EH (cell line): ENCODE measurements at regions not wholly inside any gene's neighbourhood (a gene's known extent, or its start where the extent isn't known, plus 50 kb on each side); places are given as distances from the start of the nearest gene placed in this dataset.
"Not testable (repeated sequence)": the region's sequence is repeated elsewhere in the genome, so short reads cannot be mapped to it uniquely, and the experiment has no call there.

Experiments
- DNase-seq: peaks from one replicate; pipeline ENCODE4 v3.0.0-alpha.2; 2015; ENCODE audit warnings: low read depth

GRCh38 chr13:67440236-67440975 is 210.3 kb upstream of the PCDH9 start:
- no peak for DNase-seq

DNA sequence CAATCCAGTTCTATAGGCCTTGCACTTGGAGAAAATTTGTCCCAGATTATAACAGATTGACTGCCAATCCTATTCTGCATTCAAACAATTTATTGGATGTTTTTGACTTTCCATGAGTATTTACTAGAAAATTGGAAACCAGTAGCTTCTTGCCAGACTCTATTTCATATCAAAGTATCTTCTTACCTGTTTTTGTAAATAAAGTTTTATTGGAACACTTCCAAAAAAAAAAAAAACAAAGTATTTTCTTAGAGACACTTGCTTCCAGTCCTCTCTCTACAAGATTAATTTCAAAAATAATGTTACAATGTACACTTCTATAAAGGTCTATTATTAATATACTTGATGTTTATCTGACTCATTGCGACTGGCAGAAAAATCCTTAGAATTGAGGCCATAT is 209.2 kb upstream of the PCDH9 start:
- no peak for DNase-seq

- no peak for DNase-seq
Observed at GRCh38 chr13:67438465-67438864, 208.3 kb upstream of the PCDH9 start.

GRCh38 chr13:67437244-67437643 is 207.1 kb upstream of the PCDH9 start:
- DNase-seq, result no peak

GRCh38 chr13:67421475-67421874 is 191.3 kb upstream of the PCDH9 start:
- DNase-seq, result no peak

DNA sequence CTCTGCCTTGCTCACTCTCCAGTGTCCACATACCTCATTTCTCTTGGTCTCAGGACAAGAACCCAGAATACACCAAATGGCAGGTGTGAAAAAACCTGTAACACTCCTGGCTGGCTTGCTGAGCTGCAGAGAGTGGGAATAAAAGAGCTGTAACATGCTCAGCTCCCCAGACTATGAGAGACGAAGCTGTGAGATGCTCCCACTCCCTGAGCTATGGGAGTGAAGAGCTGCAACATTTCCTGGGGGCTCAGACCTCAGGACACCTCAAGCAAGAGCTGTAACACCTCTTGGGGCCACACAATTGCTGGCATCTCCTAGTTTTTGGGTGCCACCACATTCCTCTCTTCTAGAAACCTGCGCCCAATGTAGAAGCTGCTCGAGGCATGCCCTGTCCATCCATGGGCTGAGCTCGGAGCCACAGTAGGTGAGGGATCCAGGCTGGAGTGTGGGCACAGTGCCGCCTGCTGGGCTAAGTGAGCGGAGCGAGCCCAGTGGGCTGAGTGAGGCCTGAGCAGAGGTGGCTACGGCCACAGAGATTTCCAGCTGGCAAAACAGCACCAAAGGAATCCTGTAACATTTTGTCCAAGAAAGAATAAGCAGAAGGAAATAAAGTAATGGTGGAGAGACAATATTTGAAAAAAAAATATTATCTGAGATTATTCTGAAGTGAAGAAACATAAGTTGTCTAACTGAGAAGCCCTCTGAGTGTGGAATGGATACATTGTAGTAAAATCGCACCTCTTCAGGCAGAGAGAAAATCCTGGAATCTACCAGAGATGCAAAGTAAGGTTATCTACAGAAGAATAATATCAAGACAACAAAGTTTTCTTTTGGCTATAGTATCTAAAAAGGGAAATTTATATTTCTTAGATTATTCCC is 186.2 kb upstream of the PCDH9 start:
- DNase-seq, result no peak

DNA sequence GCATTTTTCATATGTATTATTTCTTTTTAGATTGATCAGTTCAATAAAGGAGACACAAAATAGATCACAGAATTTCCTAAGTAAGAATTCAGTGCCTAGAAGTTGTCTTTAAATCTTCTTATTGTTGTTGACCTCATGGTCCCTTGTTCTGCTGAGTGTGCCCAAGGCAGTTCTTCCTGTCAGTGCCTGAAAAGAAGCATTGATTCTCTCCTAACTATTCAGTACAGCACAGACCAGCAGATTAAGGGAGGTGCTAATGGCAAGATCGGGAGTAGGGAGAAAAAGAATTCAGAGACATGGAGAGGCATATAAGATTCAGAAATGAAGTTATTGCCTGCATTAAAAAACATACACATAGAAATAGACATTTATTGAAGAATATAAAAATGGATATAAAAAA is 180.5 kb upstream of the PCDH9 start:
- no peak for DNase-seq

GRCh38 chr13:67408798-67409197 is 178.7 kb upstream of the PCDH9 start:
- DNase-seq, result no peak

GRCh38 chr13:67402546-67402945 is 172.4 kb upstream of the PCDH9 start:
- DNase-seq, result no peak

GRCh38 chr13:67395577-67395976 is 165.4 kb upstream of the PCDH9 start:
- DNase-seq, result no peak

GRCh38 chr13:67392014-67392413 is 161.9 kb upstream of the PCDH9 start:
- no peak for DNase-seq

GRCh38 chr13:67390462-67391086 is 160.4 kb upstream of the PCDH9 start:
- no peak for DNase-seq

- no peak for DNase-seq
Observed at GRCh38 chr13:67389171-67389570, 159.0 kb upstream of the PCDH9 start.

GRCh38 chr13:67383109-67383757 is 153.1 kb upstream of the PCDH9 start:
- not testable (repeated sequence) for DNase-seq

- DNase-seq, result no peak
Observed at GRCh38 chr13:67377919-67378318, 147.8 kb upstream of the PCDH9 start.

DNA sequence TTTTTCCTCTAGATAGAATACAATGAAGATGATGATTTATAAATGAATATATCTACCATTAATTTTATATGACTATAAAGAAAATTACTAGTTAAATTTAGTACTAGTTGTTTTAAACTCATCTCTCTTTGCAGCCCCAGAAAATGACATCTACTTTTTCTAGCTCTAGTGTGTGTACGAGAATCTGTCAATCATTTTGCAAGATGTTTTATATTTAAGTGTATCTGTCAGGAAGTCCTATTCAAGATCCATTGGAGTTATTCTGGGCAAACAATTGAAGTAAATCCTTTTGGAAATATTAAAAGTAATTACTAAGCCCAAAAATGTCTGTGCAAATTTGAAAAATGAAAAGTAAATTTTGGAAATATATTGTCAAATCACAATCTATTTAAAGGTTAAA is 144.3 kb upstream of the PCDH9 start:
- DNase-seq, result no peak

DNA sequence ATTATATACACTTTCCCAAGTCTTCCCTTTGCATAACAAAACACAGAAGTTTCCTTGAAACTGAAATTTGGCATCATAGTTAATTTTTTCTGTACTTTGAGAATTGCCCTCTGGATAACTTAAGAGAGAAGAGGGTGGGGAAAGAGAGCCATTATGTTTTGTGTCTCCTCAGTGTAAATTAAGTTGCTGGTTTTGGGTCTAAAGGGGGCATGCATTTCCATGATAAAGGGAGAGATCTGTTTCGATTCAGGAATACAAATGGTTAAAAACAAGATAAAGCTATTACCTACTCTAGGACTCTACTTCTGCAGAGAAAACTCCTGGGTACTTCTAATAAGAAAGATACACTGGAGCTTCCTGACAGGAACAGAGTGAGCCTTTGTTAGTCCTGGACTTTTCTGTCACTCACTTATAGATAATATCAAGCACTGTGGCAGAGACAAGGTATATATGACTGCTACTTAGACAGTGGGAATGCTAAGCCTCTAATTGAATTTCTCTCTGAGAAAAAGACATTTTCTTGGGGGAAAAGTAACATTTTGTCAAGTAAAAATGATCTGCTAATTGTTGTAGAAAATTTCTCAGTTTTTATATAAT is 142.8 kb upstream of the PCDH9 start:
- no peak for DNase-seq

DNA sequence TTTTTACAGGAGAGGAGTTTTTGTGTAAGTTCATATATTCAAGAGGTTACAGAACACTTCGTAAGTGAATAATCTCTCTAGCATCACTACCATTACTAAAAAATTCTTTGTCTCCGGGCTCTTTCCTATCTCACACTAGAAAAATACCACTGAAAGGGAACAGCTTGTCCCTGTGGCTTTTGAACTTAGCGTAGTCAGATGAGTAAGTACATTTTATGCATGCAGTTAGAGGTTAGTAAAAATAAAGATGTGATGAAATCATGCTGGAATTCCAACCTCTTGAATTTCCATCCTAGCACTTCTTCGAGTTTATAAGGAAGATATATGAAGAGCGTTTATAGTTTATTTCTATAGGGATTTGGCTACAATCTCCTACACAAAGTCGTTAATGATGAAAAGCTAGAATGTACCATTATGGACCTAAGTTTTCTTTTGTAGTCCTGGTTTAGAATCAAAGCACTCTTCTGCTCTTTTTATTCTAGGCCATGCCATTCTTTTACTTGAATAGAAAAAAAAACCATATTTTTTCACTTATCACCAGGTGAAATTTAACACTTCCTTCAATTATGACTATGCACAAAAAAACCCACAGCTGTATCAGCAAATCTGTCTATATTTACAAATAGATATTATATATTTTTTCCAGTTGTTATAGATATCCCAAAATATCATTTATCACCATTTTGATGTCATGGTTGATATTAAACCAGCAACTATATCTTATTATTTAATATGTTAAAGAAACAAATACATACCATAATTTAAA is 139.9 kb upstream of the PCDH9 start:
- DNase-seq, result peak; percentile 33

- DNase-seq, result no peak
Observed at GRCh38 chr13:67367399-67367798, 137.3 kb upstream of the PCDH9 start.

DNA sequence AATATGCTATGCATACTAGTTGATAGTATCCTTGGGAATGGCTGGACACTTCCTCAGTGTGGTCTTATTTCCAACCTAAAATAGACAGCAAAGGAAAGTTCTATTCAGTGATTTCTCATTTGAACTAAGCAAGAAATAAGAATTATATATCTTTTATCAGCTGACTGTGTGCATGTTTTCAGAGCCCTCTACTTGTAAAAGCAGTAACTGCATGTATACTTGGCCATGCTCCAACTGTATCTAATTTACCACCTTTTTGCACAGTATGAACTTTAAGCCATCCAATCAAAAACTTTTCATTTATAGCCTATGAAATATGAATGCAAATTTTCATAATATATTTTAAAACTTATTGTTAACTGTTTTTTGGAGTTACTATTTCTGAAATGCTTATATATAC is 136.4 kb upstream of the PCDH9 start:
- no peak for DNase-seq

GRCh38 chr13:67355812-67356476 is 125.8 kb upstream of the PCDH9 start:
- DNase-seq, result no peak
